DMS153 (cell line): ENCODE measurements at regions not wholly inside any gene's neighbourhood (a gene's known extent, or its start where the extent isn't known, plus 50 kb on each side); places are given as distances from the start of the nearest gene placed in this dataset.

Source experiments
- DNase-seq: peaks from one replicate; lab custom pipeline; 2025; lab: John Stamatoyannopoulos, UW

GRCh38 chr6:137690034-137690433, 177.0 kb upstream of the TNFAIP3 start:
- no peak for DNase-seq

GRCh38 chr6:137690721-137691120, 176.3 kb upstream of the TNFAIP3 start:
- no peak for DNase-seq

GRCh38 chr6:137692308-137692707, 174.8 kb upstream of the TNFAIP3 start:
- no peak for DNase-seq

- no peak for DNase-seq
These were observed 174.3 kb upstream of the TNFAIP3 start for GRCh38 chr6:137692806-137693205.

- no peak for DNase-seq
These were observed 173.3 kb upstream of the TNFAIP3 start for GRCh38 chr6:137693711-137694110.

GRCh38 chr6:137696765-137697164, 170.3 kb upstream of the TNFAIP3 start:
- no peak for DNase-seq

- no peak for DNase-seq
These were observed 169.7 kb upstream of the TNFAIP3 start for GRCh38 chr6:137697267-137697938.

- DNase-seq: no peak
These were observed 168.4 kb upstream of the TNFAIP3 start for GRCh38 chr6:137698636-137699030.

- DNase-seq: no peak
These were observed 167.9 kb upstream of the TNFAIP3 start for GRCh38 chr6:137699031-137699683.

- DNase-seq: no peak
These were observed 166.9 kb upstream of the TNFAIP3 start for GRCh38 chr6:137700161-137700560.

GRCh38 chr6:137700751-137701477, 166.1 kb upstream of the TNFAIP3 start:
- DNase-seq: no peak

- no peak for DNase-seq
These were observed 165.1 kb upstream of the TNFAIP3 start for GRCh38 chr6:137701942-137702341.

GRCh38 chr6:137702791-137703424, 164.2 kb upstream of the TNFAIP3 start:
- no peak for DNase-seq

- DNase-seq: no peak
These were observed 162.3 kb upstream of the TNFAIP3 start for GRCh38 chr6:137704802-137705159.

- DNase-seq: no peak
These were observed 161.6 kb upstream of the TNFAIP3 start for GRCh38 chr6:137705160-137706082.

GRCh38 chr6:137706083-137706750, 160.8 kb upstream of the TNFAIP3 start:
- no peak for DNase-seq

GRCh38 chr6:137707038-137707589, 159.9 kb upstream of the TNFAIP3 start:
- DNase-seq: no peak

- peak; percentile 74 for DNase-seq
These were observed 159.3 kb upstream of the TNFAIP3 start for GRCh38 chr6:137707590-137708360.

- DNase-seq: no peak
These were observed 158.6 kb upstream of the TNFAIP3 start for GRCh38 chr6:137708481-137708880.
